Hindlimb muscle (tissue), 1 donor: ENCODE measurements at regions not wholly inside any gene's neighbourhood (a gene's known extent, or its start where the extent isn't known, plus 50 kb on each side); places are given as distances from the start of the nearest gene placed in this dataset.
"Not testable (repeated sequence)": the region's sequence is repeated elsewhere in the genome, so short reads cannot be mapped to it uniquely, and the experiment has no call there.

Experiments
- DNase-seq: peaks from one replicate; pipeline ENCODE4 v3.0.0-alpha.2; 2013

DNA sequence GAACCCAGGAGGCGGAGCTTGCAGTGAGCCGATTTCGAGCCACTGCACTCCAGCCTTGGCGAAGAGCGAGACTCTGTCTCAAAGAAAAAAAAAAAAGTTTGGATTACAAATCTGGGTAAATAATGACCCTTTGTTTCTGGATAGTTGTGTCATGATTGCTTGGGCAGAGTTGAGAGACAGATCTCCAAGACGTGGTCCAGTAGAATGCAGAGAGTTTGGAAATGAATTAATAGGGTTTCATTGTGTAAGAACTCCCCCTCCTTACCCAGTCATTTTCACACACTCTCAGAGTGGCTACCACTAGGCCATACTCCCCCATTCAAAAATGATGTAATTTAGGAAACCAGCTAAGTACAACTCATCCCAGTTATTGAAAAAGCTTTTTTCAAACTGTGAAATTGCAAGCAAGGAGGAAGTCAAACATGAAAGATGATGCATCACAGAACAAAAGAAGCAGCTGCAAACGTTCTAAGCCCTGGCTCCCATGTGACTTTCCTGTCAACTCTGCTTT, 1331.9 kb downstream of the AACS start:
- DNase-seq = no peak

DNA sequence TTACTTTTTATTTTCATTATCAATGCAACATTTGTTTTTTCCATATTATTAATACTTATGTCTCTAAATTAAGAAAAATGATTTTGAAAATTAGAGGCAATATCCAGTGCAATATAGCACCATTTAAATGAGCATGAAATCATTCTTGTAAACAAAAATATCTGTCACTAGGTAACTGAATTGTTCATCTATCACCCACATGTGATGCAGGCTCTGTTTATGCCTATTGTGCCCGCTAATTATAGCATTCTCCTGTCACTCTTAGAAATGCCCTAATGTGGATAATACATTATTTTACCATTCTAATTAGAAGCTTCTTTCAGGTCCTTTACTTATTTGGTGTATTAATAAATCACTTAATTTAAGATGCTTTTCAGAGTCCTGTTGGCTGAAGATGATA, 1332.4 kb downstream of the AACS start:
- no peak for DNase-seq

- no peak for DNase-seq
Observed at GRCh38 chr12:126400831-126401230, 1335.6 kb downstream of the AACS start.

GRCh38 chr12:126404293-126404881, 1339.2 kb downstream of the AACS start:
- no peak for DNase-seq

DNA sequence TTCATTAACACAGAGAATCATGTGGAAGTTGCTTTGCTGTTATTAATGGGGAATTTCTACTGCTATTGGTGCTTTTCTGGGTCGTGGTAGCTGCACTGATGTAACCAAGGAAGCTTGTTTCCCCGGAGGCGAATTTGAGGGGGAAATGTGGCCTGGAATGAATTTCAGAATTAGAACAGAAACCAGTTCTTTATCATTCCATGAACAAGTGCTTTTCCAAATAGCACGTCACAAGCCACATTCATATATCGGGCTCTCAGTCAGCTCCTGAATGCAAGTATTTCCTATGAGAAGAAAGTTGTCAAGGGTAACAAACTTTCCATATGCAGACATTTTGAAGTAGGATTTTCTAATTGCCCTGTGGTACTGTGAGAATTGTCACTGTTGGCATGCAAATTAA, 1353.2 kb downstream of the AACS start:
- no peak for DNase-seq

- no peak for DNase-seq
Observed at GRCh38 chr12:126419131-126419530, 1353.9 kb downstream of the AACS start.

DNA sequence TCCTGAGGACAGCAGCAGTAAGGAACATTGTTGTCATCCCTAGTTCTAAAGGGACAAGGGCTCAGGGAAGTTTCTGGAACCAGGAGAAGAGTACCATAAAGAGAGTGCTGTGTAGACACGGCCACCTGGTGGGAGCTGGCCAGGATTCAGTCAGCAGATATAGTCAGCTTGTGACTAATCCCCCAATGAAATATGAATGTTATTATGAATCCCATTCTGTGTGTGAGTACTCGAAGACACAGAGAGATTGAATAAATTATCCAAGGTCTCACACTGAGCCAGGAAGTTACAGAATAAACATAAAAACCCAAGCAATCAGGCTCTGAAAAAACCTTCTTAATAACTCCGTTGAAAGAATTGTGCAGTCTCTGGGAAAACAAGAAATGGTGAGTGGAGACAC, 1359.5 kb downstream of the AACS start:
- no peak for DNase-seq

DNA sequence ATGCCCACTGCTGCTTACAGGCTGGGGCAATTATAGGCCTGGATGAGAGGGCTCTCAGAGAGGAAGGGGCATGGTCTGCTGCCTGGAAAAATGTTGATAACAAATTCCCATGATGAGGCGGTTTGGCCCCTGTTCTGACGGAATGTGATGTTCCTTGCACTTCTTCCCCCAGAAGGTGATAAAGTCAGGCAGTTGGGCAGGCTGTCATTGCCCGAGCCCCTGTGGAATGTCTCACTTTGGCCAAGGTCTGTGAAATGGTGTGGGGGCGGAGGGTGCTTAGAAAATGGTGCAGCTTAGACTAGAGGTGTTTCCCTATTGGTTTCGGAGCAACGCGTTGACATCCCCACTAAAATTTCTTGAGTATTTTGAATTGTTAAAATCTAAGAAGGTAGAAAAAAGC, 1360.0 kb downstream of the AACS start:
- no peak for DNase-seq

DNA sequence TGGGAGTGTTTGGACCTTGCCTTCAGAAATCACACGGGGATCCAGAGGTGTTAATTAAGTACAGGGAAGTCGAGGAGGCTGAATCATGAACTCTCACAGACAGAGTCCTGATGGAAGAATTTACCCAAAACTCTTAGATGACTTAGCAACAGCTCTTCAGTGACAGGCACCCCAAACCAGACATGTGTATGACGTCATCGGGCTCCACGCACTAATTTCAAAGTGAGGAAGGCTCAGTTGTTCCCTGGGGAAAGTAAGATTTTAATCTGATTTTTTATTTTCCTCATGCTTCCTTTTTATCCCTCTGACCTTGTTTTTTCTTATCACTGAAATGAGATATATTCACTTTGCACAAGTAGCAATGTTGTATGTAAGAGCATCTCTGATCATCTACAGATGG, 1363.5 kb downstream of the AACS start:
- DNase-seq = no peak

- DNase-seq = no peak
Observed at GRCh38 chr12:126430921-126431320, 1365.7 kb downstream of the AACS start.

GRCh38 chr12:126431767-126432166, 1366.5 kb downstream of the AACS start:
- no peak for DNase-seq

DNA sequence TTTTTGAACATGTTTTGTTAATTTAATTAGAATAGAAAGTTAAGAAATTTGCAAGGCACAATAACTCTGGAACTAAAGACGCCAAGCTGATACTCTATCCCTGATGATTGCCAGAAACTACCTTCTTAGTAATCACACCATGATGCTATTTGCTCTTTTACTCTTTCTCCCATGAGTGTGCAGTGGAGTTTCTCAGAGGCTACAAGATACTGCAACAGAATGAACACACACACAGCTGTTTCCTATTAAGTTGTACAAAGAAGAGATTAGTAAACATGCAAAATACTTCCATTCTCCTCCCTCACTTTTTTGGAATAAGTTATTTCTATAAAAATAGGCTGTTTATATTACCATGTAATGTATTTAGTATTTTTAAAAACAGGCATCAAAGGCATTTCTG, 1367.5 kb downstream of the AACS start:
- DNase-seq = no peak

DNA sequence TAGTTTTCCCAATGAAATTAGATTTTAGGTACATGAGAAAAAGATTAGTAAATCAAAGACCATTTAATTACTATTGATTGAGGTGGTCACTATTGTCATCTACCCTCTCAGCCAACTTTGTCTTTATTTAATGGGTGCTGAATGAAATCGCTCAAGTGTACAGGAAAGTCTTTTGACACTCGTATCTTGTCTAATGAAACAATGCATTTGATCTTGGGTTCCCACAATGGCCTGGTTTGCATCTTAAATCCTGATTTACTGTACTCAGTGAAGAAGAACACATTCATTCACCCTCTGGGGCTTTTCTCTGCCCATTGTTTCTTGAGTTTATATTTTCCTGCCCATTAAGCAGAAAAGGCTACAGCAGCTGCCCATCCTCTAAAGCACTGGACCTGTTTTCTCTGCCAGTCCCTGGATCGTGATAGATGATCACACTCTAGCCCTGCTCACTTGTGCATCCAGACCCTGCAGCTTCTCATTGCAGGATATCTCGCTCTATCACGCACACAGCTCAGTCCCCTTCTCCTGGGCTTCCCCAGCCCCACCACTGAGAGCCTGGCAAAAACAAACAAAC, 1369.3 kb downstream of the AACS start:
- no peak for DNase-seq

DNA sequence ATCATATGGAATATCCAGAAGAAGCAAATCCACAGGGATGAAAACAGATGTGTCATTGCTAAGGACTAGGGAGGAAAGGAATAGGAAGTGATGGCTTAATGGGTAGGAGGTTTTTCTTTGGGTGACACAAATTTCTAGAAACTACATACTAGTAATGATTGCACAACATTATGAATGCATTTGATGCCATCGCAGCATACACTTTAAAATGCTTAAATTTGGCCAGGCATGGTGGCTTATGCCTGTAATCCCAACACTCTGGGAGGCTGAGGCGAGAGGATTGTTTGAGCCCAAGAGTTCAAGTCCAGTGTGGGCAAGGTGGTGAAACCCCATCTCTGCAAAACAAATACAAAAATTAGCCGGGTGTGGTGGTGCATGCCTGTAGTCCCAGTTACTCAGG, 1370.8 kb downstream of the AACS start:
- no peak for DNase-seq

DNA sequence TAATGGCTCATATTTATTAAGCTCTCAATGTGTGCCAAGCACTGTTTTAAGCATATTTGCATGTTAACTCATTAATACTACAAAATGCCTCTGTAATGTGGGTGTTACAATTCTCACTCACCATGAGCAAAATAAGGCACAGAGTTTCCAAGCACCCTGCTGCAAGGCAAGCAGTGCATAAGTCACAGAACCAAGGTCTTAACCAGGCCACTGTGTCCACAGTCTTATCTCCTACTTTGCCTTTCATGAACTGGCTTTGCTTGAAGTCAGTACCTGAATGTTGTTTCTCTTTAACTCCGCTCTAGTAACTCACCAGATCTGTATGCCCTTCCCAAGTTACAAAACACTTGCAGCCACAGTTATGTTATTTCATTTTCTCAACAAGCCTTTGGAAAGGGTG, 1372.7 kb downstream of the AACS start:
- DNase-seq = no peak

- no peak for DNase-seq
Observed at GRCh38 chr12:126443977-126444376, 1378.7 kb downstream of the AACS start.

DNA sequence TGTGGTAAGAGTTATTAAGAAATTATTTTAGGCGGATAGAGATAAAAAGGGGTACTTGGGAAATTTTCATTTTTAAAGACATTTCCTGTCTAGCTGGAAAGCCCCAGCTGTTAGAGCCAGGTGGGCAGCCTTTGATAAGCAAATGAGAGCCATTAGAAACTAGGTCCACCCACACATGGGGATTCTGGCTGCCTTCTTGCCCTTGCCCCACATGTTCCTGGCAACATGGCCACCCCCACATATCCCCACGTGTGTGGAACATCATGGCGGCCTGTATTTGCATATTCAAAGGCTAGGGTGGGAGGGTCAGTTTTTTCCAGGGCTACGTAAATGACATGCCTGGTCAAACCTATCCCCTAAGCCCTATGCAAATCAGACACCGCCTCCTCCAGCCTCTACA, 1382.1 kb downstream of the AACS start:
- DNase-seq = no peak

DNA sequence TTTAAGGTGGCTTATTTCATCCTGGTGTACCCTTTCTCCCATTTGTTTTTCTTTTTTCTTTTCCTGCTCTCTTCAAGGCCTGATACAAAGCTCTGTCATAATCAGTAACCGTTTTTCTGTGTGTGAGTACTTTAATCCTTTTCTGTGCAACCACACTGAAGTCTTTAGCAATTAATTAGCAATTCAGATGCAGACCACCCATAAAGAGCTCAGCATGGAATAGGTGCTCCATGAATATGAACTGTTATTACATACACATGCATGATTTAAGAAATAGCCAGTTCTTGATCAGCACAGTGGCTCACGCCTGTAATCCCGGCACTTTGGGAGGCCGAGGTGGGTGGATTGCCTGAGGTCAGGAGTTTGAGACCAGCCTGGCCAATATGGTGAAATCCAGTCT, 1386.6 kb downstream of the AACS start:
- DNase-seq = no peak

GRCh38 chr12:126452686-126453085, 1387.5 kb downstream of the AACS start:
- DNase-seq = not testable (repeated sequence)

- no peak for DNase-seq
Observed at GRCh38 chr12:126454581-126454980, 1389.3 kb downstream of the AACS start.

DNA sequence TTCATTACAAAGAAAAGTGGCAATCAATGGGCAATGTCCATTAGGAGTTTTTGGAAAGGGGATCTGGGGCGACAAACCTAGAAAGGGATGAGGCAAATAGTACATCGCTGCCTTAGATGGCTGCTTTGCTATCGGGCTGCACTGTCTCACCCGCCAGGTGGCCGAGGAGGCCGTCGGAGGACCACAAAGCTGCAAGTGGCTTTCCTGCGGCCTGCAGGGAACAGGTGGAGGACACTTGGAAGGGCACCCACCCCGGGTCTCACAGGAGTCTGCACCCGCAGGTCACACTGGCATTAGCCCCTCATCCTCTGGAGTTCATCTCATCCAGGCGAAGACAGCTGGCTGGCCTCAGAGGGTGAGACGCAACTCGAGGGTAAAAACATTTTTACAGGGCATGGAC, 1392.5 kb downstream of the AACS start:
- DNase-seq = no peak

DNA sequence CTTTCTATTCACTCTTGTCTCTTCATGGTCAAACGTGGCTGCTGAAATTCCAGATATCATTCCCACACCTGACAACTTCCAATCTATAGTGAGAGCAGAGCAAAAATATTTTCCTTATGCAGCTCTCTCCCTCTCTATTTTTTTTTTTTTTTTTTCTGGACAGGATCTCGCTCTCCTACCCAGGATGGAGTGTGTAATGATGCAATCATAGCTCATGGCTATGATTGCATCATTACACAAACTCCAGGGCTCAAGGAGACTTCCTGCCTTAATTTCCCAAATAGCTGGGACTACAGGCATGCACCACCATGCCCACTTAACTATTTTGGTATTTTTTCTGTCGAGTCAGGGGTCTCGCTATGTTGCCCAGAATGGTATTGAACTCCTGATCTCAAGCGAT, 1398.9 kb downstream of the AACS start:
- no peak for DNase-seq

DNA sequence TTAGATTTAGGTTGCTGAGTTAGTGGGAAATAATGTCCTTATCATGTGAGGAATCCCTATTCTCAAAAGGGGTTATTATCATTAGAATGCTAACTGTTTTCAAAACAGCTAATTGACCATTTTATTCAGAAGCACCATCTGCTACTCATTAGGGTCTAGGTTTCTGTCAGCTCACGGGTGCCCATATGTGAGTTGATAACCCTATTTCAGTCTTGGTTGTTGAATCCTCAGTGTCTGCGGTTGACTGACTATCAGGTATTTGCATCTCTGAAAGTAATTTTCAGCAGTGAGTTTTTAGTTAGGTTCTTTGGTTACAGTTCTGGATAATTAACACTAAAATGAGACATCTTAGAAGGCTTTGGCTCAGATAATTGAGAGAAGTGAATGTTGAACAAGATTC, 1404.0 kb downstream of the AACS start:
- DNase-seq = no peak

- DNase-seq = no peak
Observed at GRCh38 chr12:126474703-126475102, 1409.5 kb downstream of the AACS start.

GRCh38 chr12:126480451-126480850, 1415.2 kb downstream of the AACS start:
- DNase-seq = no peak
